WERI-Rb-1 (cell line): ENCODE measurements at regions not wholly inside any gene's neighbourhood (a gene's known extent, or its start where the extent isn't known, plus 50 kb on each side); places are given as distances from the start of the nearest gene placed in this dataset.

Source experiments
- DNase-seq: peaks from one replicate; pipeline ENCODE4 v3.0.0-alpha.2; 2020
- H3K27ac ChIP-seq: fragments of 250-450 bp; sonication (Bioruptor Pico); 2 replicates; pipeline ENCODE4 v1.5.1; 2020; ENCODE audit warnings: mild to moderate bottlenecking, moderate library complexity
- H3K27me3 ChIP-seq: fragments of 250-450 bp; sonication (Bioruptor Pico); 2 replicates; pipeline ENCODE4 v1.5.1; 2021; ENCODE audit warnings: mild to moderate bottlenecking, low read depth, moderate library complexity; ENCODE audit not compliant: insufficient read depth, severe bottlenecking
- H3K36me3 ChIP-seq: fragments of 250-450 bp; sonication (Bioruptor Pico); 2 replicates; pipeline ENCODE4 v1.5.1; 2020; ENCODE audit warnings: mild to moderate bottlenecking, moderate library complexity
- H3K4me3 ChIP-seq: 2 replicates; pipeline ENCODE4 v1.5.1; 2011; ENCODE audit warnings: low read depth, mild to moderate bottlenecking, control low read depth, low read length
- H3K9me3 ChIP-seq: fragments of 250-450 bp; sonication (Bioruptor Pico); 2 replicates; pipeline ENCODE4 v1.5.1; 2021; ENCODE audit warnings: mild to moderate bottlenecking, moderate library complexity; ENCODE audit not compliant: severe bottlenecking
- TF ChIP-seq, protein P1 (sequence below): IDR thresholded peaks from 2 replicates; pipeline ENCODE4 v1.5.1; 2011; ENCODE audit warnings: low read depth, mild to moderate bottlenecking, control low read depth, inconsistent platforms, low read length

DNA sequence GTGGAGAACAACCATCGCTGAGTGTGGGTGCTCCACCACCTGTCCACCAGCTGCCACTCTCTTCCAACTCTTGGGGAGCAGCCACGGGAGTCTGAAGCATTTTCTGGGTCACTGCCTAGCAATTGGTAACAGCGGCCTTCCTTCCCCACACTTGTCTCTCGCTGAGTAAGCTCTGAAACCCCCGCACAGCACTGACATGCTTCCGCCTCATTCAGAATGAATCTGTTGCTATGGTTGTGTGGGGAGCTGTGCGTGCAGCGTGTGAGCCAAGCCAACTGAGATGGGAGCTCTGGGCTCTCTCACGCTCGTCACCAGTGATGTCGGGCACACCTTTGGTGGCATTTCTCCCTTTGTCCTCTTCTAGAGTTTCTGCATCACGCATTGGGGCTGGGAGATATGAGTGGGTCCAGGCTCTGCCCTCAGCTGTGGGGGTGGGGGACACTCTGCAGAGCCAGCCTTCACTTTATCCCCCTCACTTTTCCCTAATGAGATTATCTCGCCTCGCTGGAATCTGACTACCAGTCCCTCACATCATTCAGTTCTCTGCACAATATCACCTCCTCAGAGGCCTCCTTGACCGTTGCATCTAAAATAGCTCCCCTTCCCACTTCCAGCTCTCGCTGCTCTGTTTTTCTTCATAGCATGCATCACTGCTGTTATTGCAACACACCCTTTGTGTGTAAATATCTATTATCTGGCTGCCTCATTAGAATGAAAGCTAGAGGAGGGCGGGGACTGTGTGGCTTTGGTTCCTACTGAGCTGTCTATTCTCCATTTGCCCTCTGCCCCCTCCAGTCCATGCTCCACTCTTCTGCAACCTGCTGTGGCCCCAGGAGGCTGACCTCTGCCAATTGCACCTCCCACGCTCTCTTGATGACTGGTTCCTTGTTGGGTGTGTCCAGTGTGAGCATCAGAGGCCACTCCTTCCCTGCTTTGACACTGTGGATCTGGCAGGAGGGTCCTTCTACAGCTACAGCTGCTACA is 569.9 kb upstream of the CADM1 start:
- peak overlapping the region; percentile 23 for H3K4me3 ChIP-seq
- no peaks in the 10 kb centered on the region for H3K36me3 ChIP-seq
- peak overlapping the region; percentile 41 for H3K27ac ChIP-seq
- no peaks in the 10 kb centered on the region for H3K27me3 ChIP-seq
- H3K9me3 ChIP-seq, result no peaks in the 10 kb centered on the region
- peak; percentile 54 for DNase-seq
- TF ChIP-seq, protein P1, sequence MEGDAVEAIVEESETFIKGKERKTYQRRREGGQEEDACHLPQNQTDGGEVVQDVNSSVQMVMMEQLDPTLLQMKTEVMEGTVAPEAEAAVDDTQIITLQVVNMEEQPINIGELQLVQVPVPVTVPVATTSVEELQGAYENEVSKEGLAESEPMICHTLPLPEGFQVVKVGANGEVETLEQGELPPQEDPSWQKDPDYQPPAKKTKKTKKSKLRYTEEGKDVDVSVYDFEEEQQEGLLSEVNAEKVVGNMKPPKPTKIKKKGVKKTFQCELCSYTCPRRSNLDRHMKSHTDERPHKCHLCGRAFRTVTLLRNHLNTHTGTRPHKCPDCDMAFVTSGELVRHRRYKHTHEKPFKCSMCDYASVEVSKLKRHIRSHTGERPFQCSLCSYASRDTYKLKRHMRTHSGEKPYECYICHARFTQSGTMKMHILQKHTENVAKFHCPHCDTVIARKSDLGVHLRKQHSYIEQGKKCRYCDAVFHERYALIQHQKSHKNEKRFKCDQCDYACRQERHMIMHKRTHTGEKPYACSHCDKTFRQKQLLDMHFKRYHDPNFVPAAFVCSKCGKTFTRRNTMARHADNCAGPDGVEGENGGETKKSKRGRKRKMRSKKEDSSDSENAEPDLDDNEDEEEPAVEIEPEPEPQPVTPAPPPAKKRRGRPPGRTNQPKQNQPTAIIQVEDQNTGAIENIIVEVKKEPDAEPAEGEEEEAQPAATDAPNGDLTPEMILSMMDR, result no peak

DNA sequence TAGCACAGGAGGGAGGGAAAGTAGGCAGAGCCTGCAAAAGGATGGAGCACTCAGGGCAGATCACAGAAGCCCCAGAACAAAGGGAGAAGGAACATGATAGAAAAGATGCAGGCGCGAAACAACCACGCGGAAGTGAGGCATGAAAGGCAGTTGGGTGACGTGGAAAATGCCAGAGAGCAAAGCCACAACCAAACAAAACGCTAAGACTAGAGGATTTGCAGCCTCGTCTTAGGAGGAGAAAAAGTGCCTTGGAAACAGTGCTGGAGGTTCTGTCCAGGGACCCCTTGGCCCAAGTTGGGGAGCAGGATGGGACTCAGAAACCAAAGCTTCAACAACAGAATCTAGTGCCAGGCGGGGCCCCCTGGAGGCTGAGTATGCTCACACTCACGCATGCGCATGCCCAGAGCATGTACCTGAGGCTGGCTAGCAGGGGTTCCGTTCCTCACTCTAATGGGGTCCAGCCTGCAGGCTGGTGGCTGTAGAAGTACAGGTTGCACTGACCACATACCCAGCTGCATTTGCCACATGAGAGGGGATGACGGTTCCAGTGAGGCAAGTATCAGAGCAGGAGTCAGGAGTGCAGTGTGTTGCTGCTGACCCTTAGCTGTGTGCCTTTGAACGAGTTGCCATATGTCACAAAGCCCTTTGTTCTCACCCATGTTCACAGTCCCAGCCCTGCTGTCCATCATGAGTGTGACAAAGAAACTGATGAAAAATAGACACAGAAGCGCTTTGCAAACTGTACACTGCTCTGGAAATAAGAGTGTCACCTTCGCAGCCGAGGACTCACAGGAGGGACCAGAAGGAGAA is 568.6 kb upstream of the CADM1 start:
- Histone ChIP-seq H3K36me3 (no peaks in the 10 kb centered on the region), H3K27me3 (no peaks in the 10 kb centered on the region), H3K9me3 (no peaks in the 10 kb centered on the region), H3K27ac (peak overlapping the region; percentile 29; the same call in 1 of the 2 replicates), H3K4me3 (no peak overlapping the region)
- DNase-seq, result peak; percentile 73
- TF ChIP-seq, protein P1, result peak; percentile 78

DNA sequence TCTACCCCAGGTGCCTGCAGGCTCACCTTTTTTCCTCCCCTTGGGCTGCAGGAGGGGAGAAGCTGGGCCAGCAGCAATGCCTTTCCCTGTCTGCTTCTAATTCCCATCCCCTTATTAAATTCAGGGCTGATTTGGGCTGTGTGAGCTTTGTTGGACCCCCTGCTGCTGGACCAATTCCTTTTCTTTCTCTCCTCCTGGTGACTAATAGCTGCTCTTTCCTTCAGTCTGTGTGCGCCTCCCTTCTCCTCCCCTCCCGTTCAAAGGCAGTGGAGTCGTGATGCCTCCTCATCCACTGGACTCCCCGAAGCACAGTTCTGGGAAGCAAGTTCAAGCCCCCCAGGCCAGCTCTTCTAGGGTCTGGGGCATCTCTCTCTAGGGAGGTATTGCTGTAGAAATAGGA is 567.9 kb upstream of the CADM1 start:
- H3K36me3 ChIP-seq, result no peaks in the 10 kb centered on the region
- TF ChIP-seq, protein P1, result no peak
- no peak for DNase-seq
- no peaks in the 10 kb centered on the region for H3K9me3 ChIP-seq
- no peaks in the 10 kb centered on the region for H3K27me3 ChIP-seq
- H3K27ac ChIP-seq, result no peak overlapping the region
- no peak overlapping the region for H3K4me3 ChIP-seq

DNA sequence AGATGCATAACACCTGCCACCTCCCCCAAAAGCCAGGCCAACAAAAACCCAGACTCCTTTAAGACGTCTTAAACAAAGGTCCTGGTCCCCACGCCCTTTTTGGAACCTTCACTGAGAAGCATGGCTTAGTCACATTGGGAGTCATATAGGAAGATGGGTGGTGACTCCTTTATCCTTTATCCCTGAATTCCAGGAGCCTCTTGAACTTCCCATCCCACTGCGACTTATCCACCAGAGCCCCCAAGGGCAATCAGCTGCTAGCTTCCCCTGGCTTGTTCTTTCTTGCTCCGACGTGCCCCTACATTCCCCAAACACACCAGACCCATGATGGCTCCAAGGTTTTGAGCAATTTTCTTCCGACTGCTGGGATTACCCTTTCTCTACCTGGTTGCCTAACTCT is 567.0 kb upstream of the CADM1 start:
- no peak for DNase-seq
- Histone ChIP-seq H3K4me3 (no peak overlapping the region), H3K36me3 (no peaks in the 10 kb centered on the region), H3K27me3 (no peaks in the 10 kb centered on the region), H3K9me3 (no peaks in the 10 kb centered on the region), H3K27ac (no peak overlapping the region)
- TF ChIP-seq, protein P1, result no peak

DNA sequence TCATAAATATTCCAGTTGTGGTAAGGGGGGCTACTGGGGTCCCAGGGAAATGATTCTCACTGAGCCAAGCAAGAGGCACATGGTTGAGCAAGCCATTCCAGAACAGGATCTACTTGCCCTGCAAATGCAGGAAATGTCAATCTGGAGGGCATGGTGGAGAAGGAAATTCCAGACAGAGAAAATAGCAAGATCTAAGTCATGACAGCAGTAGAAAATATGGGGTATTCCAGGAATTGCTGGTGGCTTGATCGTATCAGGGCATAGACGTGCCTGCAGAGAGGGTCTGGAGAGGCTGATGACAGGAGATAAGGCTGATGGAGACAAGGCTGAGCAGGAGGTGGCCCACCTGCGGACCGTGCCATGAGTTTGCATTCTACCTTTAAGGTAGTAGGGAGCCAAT is 566.3 kb upstream of the CADM1 start:
- H3K36me3 ChIP-seq, result no peaks in the 10 kb centered on the region
- H3K27me3 ChIP-seq, result no peaks in the 10 kb centered on the region
- no peaks in the 10 kb centered on the region for H3K9me3 ChIP-seq
- DNase-seq, result no peak
- no peak overlapping the region for H3K27ac ChIP-seq
- TF ChIP-seq, protein P1, result no peak
- H3K4me3 ChIP-seq, result no peak overlapping the region
